AG09309 (cell line): ENCODE measurements at regions not wholly inside any gene's neighbourhood (a gene's known extent, or its start where the extent isn't known, plus 50 kb on each side); places are given as distances from the start of the nearest gene placed in this dataset.
"Not testable (repeated sequence)": the region's sequence is repeated elsewhere in the genome, so short reads cannot be mapped to it uniquely, and the experiment has no call there.

Experiments used
- DNase-seq: peaks from one replicate; pipeline ENCODE4 v3.0.0-alpha.2; 2010; ENCODE audit warnings: low read depth
- H3K4me3 ChIP-seq: 2 replicates; pipeline ENCODE4 v1.5.1; 2011; ENCODE audit warnings: mild to moderate bottlenecking, low read depth, low read length, moderate library complexity; ENCODE audit not compliant: control insufficient read depth
- CTCF ChIP-seq: IDR thresholded peaks from 2 replicates; pipeline ENCODE4 v1.5.1; 2011; ENCODE audit warnings: mild to moderate bottlenecking, low read depth, low read length, inconsistent platforms; ENCODE audit not compliant: insufficient read depth, control insufficient read depth; ENCODE audit errors: missing control alignments

- H3K4me3 ChIP-seq = no peak overlapping the region
- DNase-seq = no peak
- no peak for TF ChIP-seq CTCF
Measured at GRCh38 chr17:21595086-21595485, 97.2 kb upstream of the KCNJ18 start.

DNA sequence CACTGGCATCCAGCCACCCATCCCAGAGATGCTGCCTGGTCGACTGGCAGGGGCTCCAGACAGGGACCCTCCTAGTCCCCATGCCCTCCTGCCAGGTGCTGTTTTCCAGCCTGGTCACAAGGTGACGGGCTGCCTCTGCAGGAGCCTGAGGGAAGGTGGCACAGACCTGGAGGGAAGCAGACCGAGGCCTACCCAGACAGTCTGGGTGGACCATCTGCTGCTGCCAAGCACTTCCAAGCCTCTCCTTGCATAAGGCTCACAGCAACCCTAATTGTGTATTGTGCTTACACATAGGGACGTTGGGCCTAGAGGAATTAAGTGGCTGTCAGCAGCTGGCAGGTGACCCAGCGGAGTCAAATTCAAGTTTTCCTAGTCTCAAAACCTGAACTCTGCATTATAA is 90.1 kb upstream of the KCNJ18 start:
- no peak for DNase-seq
- no peak for TF ChIP-seq CTCF
- H3K4me3 ChIP-seq = no peak overlapping the region

- H3K4me3 ChIP-seq, DNase-seq: not testable (repeated sequence)
Measured at GRCh38 chr17:21603292-21603691, 89.0 kb upstream of the KCNJ18 start.

DNA sequence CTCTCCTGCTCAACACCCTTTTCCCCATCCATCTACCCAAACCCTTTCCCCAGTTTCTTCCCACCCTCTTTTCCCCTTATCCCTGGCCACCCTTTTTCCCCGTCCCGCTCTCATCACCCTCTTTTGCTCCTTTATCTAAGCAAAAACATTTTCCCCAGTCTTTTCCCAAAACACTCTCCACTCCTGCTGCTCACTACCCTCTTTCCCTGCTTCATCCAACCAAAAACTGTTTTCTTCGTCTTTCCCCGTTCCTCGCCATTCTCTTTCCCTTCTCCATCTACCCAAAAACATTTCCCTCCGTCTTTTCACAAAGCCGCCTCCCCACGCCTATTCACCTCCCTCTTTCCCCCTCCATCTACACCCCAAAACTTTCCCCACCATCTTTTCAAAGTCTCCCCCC is 80.9 kb upstream of the KCNJ18 start:
- not testable (repeated sequence) for H3K4me3 ChIP-seq, DNase-seq

- H3K4me3 ChIP-seq, DNase-seq: not testable (repeated sequence)
Measured at GRCh38 chr17:21612123-21613070, 79.9 kb upstream of the KCNJ18 start.

DNA sequence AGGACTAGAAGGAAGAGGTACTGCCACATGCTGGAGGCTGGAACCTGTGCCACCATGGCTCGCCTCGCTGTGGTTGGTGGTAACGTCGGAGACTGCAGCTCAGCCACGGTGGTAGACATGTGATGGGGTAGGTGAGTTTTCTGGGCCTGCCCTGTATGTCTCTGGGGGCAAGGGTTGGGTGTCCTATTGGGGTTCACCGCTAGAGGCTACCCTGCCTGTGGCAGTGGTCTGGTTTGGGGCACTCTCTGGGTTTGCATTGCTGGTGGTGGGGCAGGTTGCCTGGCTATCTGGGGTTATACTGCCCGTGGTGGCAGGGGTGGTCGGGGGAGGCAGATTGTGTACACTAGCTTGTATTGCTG is 79.3 kb upstream of the KCNJ18 start:
- no peak for DNase-seq
- TF ChIP-seq CTCF = no peak
- H3K4me3 ChIP-seq = no peak overlapping the region

DNA sequence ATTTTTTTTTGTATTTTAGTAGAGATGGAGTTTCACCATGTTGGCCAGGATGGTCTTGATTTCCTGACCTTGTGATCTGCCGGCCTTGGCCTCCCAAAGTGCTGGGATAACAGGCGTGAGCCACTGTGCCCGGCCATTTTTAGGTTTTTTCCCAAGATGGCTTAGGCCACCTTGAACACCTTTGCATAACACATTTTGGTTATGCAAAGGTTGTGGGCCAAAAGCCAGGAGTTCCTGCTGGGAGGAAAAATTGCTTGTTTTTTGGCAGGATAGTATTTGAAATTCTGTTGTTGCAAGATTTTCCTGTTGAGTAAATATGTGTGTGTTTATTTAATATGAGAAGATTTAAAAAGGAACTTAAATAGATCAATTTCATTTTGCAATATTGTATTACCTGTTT is 65.3 kb upstream of the KCNJ18 start:
- DNase-seq = not testable (repeated sequence)

More for the DNA sequence above, 65.3 kb upstream of the KCNJ18 start:
- not testable (repeated sequence) for H3K4me3 ChIP-seq
